Skeletal muscle satellite cell (primary cell): ENCODE measurements at regions not wholly inside any gene's neighbourhood (a gene's known extent, or its start where the extent isn't known, plus 50 kb on each side); places are given as distances from the start of the nearest gene placed in this dataset.

Experiments
- H3K27me3 ChIP-seq: 2 replicates; pipeline ENCODE4 v1.7.0; 2013; ENCODE audit warnings: low read length; ENCODE audit not compliant: control insufficient read depth, insufficient read depth
- H3K36me3 ChIP-seq: 2 replicates; pipeline ENCODE4 v1.7.0; 2013; ENCODE audit warnings: mild to moderate bottlenecking, control low read depth, low read length; ENCODE audit not compliant: insufficient read depth
- H3K4me1 ChIP-seq: 2 replicates; pipeline ENCODE4 v1.7.0; 2013; ENCODE audit warnings: low read length; ENCODE audit not compliant: control insufficient read depth, insufficient read depth
- H3K4me2 ChIP-seq: 2 replicates; pipeline ENCODE4 v1.7.0; 2013; ENCODE audit warnings: mild to moderate bottlenecking, low read length
- H3K4me3 ChIP-seq: 2 replicates; pipeline ENCODE4 v1.7.0; 2013; ENCODE audit warnings: low read length
- H3K9ac ChIP-seq: 2 replicates; pipeline ENCODE4 v1.7.0; 2013; ENCODE audit warnings: mild to moderate bottlenecking, low read depth, low read length, moderate library complexity
- H3K9me3 ChIP-seq: replicated peaks from 2 replicates; pipeline ENCODE4 v1.7.0; 2013; ENCODE audit warnings: mild to moderate bottlenecking, control low read depth, low read length

- Histone ChIP-seq H3K9ac (no peak overlapping the region), H3K27me3 (no peaks in the 10 kb centered on the region), H3K4me3 (no peak overlapping the region), H3K9me3 (no peaks in the 10 kb centered on the region), H3K4me2 (no peak overlapping the region), H3K36me3 (no peaks in the 10 kb centered on the region), H3K4me1 (peaks cover 24% of the 10 kb centered on the region)
Observed at GRCh38 chr6:119449331-119450156, 100.0 kb upstream of the MAN1A1 start.

GRCh38 chr6:119447921-119448320 lies 98.4 kb upstream of the MAN1A1 start:
- Histone ChIP-seq H3K4me2 (no peak overlapping the region), H3K9me3 (no peaks in the 10 kb centered on the region), H3K36me3 (no peaks in the 10 kb centered on the region), H3K9ac (no peak overlapping the region), H3K4me3 (no peak overlapping the region), H3K4me1 (peaks cover 24% of the 10 kb centered on the region), H3K27me3 (no peaks in the 10 kb centered on the region)

GRCh38 chr6:119446609-119447008 lies 97.0 kb upstream of the MAN1A1 start:
- H3K9ac ChIP-seq: no peak overlapping the region
- peak overlapping the region; percentile 37 for H3K4me2 ChIP-seq

GRCh38 chr6:119446115-119446554 lies 96.6 kb upstream of the MAN1A1 start:
- no peaks in the 10 kb centered on the region for H3K9me3 ChIP-seq
- no peaks in the 10 kb centered on the region for H3K27me3 ChIP-seq
- peak overlapping the region; percentile 37 for H3K4me2 ChIP-seq
- no peak overlapping the region for H3K4me3 ChIP-seq
- H3K9ac ChIP-seq: no peak overlapping the region
- H3K36me3 ChIP-seq: no peaks in the 10 kb centered on the region
- H3K4me1 ChIP-seq: peaks cover 24% of the 10 kb centered on the region

More at GRCh38 chr6:119446609-119447008, 97.0 kb upstream of the MAN1A1 start:
- Histone ChIP-seq H3K9me3 (no peaks in the 10 kb centered on the region), H3K36me3 (no peaks in the 10 kb centered on the region), H3K4me3 (no peak overlapping the region), H3K4me1 (peaks cover 24% of the 10 kb centered on the region), H3K27me3 (no peaks in the 10 kb centered on the region)

- Histone ChIP-seq H3K4me3 (no peak overlapping the region), H3K9ac (no peak overlapping the region), H3K27me3 (no peaks in the 10 kb centered on the region), H3K4me2 (no peak overlapping the region), H3K36me3 (no peaks in the 10 kb centered on the region), H3K4me1 (peaks cover 24% of the 10 kb centered on the region), H3K9me3 (no peaks in the 10 kb centered on the region)
Observed at GRCh38 chr6:119445666-119446065, 96.1 kb upstream of the MAN1A1 start.

GRCh38 chr6:119444642-119445557 lies 95.3 kb upstream of the MAN1A1 start:
- Histone ChIP-seq H3K36me3 (no peaks in the 10 kb centered on the region), H3K4me2 (no peak overlapping the region), H3K9me3 (no peaks in the 10 kb centered on the region), H3K4me1 (peaks cover 24% of the 10 kb centered on the region), H3K4me3 (no peak overlapping the region), H3K9ac (no peak overlapping the region), H3K27me3 (no peaks in the 10 kb centered on the region)

GRCh38 chr6:119443993-119444641 lies 94.6 kb upstream of the MAN1A1 start:
- Histone ChIP-seq H3K36me3 (no peaks in the 10 kb centered on the region), H3K4me3 (no peak overlapping the region), H3K9me3 (no peaks in the 10 kb centered on the region), H3K9ac (no peak overlapping the region), H3K27me3 (no peaks in the 10 kb centered on the region), H3K4me1 (peaks cover 24% of the 10 kb centered on the region), H3K4me2 (no peak overlapping the region)

GRCh38 chr6:119442776-119443184 lies 93.2 kb upstream of the MAN1A1 start:
- Histone ChIP-seq H3K4me2 (no peak overlapping the region), H3K36me3 (no peaks in the 10 kb centered on the region), H3K27me3 (no peaks in the 10 kb centered on the region), H3K4me1 (peaks cover 24% of the 10 kb centered on the region), H3K4me3 (no peak overlapping the region), H3K9me3 (no peaks in the 10 kb centered on the region), H3K9ac (no peak overlapping the region)

GRCh38 chr6:119440953-119441352 lies 91.4 kb upstream of the MAN1A1 start:
- Histone ChIP-seq H3K4me2 (no peak overlapping the region), H3K9ac (no peak overlapping the region), H3K27me3 (no peaks in the 10 kb centered on the region)

GRCh38 chr6:119436583-119436982 lies 87.0 kb upstream of the MAN1A1 start:
- Histone ChIP-seq H3K4me3 (no peak overlapping the region), H3K9me3 (no peaks in the 10 kb centered on the region), H3K27me3 (no peaks in the 10 kb centered on the region), H3K4me2 (no peak overlapping the region), H3K4me1 (no peaks in the 10 kb centered on the region), H3K36me3 (no peaks in the 10 kb centered on the region), H3K9ac (no peak overlapping the region)

More at GRCh38 chr6:119440953-119441352, 91.4 kb upstream of the MAN1A1 start:
- Histone ChIP-seq H3K36me3 (no peaks in the 10 kb centered on the region), H3K4me1 (peaks cover 13% of the 10 kb centered on the region), H3K9me3 (no peaks in the 10 kb centered on the region), H3K4me3 (no peak overlapping the region)

GRCh38 chr6:119431799-119432198 lies 82.2 kb upstream of the MAN1A1 start:
- no peaks in the 10 kb centered on the region for H3K27me3 ChIP-seq
- H3K36me3 ChIP-seq: no peaks in the 10 kb centered on the region
- H3K9ac ChIP-seq: no peak overlapping the region
- no peak overlapping the region for H3K4me3 ChIP-seq
- H3K9me3 ChIP-seq: no peaks in the 10 kb centered on the region
- no peak overlapping the region for H3K4me2 ChIP-seq
- no peaks in the 10 kb centered on the region for H3K4me1 ChIP-seq
